Activated naive CD8-positive, alpha-beta T cell treated with anti-CD3 and anti-CD28 coated beads, Interleukin-2, amount 10 ng/mL, durations not matched to agents 7 days and 5 days (primary cell): ENCODE measurements at regions not wholly inside any gene's neighbourhood (a gene's known extent, or its start where the extent isn't known, plus 50 kb on each side); places are given as distances from the start of the nearest gene placed in this dataset.

Source experiments
- ATAC-seq: fragments of 150-1000 bp; cut with Tn5 transposase; one replicate; pipeline ENCODE4 v1.10.0; 2021; ENCODE audit warnings: low read depth, moderate library complexity
- POLR2A ChIA-PET: fragments of 350-600 bp; sonication (Branson Sonifier 250); formaldehyde crosslinking; loops from one replicate; lab custom pipeline; 2021; ENCODE audit warnings: antibody characterized with exemption; lab: Charles Lee
- DNase-seq: peaks from one replicate; pipeline ENCODE4 v3.0.0; 2021
- H3K27ac Mint-ChIP-seq: one replicate; pipeline ENCODE4 v1.8.0; 2022; ENCODE audit warnings: mild to moderate bottlenecking, mixed read lengths
- H3K27me3 Mint-ChIP-seq: one replicate; pipeline ENCODE4 v1.8.0; 2022; ENCODE audit warnings: mild to moderate bottlenecking, moderate library complexity, mixed read lengths
- H3K36me3 Mint-ChIP-seq: one replicate; pipeline ENCODE4 v1.8.0; 2021; ENCODE audit warnings: mild to moderate bottlenecking, mixed read lengths
- H3K4me1 Mint-ChIP-seq: one replicate; pipeline ENCODE4 v1.8.0; 2021; ENCODE audit warnings: mixed read lengths
- H3K4me3 Mint-ChIP-seq: one replicate; pipeline ENCODE4 v1.8.0; 2022; ENCODE audit warnings: mild to moderate bottlenecking, moderate library complexity, mixed read lengths
- H3K9me3 Mint-ChIP-seq: one replicate; pipeline ENCODE4 v1.8.0; 2021; ENCODE audit warnings: mixed read lengths

DNA sequence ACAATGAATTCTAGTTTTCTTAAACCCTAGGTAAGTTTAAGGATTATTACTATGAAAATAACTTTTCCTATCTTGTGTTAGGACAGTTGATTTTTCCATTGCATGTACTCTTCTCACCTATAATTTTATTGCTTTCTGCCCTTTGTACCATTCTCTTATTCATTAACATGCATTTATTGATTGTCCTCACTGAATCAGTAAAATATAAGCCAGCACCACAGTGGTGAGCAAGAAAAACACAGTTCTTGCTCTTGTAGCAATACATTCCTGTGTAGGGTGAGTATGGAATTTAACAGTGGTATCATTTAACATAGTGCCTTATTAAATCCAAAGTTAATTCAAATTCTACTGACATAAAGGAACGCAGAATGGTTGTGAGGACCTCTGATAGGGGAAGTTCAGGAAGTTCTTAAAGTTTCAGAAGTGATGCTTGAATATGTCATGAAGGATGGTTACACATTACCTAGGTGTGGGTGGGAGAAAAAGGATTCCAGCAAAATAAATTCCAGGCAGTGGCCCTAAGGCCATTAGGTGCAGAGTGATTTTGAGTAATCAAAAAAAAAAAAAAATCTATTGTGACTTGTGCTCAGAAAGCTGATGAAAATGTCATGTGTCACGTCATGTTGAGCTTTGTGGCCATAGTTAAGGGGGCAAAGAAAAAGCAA lies 104.7 kb upstream of the DSEL start:
- no peaks in the 10 kb centered on the region for H3K4me1 Mint-ChIP-seq
- no peak for ATAC-seq
- POLR2A ChIA-PET = no interaction called here

DNA sequence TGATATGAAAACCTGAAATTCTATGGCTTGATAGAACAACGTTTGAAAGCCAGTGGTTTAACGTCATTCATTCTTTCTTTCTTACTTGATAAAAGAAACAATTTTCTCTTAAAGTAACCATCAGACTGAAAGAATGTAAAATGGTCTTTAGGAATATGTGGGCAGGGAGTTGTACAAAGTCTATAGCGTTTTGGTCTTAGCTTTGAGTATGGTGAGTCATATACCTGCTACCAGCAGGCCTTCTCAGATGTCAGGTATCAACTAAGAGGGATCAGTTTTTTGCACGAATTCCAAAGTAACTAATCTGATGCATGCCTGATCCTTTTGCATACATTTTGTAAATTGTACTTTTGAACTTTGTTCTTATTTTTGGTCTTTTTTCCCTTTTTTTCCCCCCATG lies 101.5 kb upstream of the DSEL start:
- no peaks in the 10 kb centered on the region for H3K4me1 Mint-ChIP-seq
- no peak overlapping the region for H3K27ac Mint-ChIP-seq
- no peak for DNase-seq
- no peak for ATAC-seq
- POLR2A ChIA-PET = no interaction called here
- H3K4me3 Mint-ChIP-seq = no peak overlapping the region
- H3K9me3 Mint-ChIP-seq = no peaks in the 10 kb centered on the region
- no peaks in the 10 kb centered on the region for H3K27me3 Mint-ChIP-seq
- H3K36me3 Mint-ChIP-seq = no peaks in the 10 kb centered on the region

More for the DNA sequence above, 104.7 kb upstream of the DSEL start:
- H3K9me3 Mint-ChIP-seq = no peaks in the 10 kb centered on the region
- peaks cover 2% of the 10 kb centered on the region for H3K27me3 Mint-ChIP-seq
- no peak overlapping the region for H3K27ac Mint-ChIP-seq
- no peak for DNase-seq
- no peak overlapping the region for H3K4me3 Mint-ChIP-seq
- H3K36me3 Mint-ChIP-seq = no peaks in the 10 kb centered on the region

DNA sequence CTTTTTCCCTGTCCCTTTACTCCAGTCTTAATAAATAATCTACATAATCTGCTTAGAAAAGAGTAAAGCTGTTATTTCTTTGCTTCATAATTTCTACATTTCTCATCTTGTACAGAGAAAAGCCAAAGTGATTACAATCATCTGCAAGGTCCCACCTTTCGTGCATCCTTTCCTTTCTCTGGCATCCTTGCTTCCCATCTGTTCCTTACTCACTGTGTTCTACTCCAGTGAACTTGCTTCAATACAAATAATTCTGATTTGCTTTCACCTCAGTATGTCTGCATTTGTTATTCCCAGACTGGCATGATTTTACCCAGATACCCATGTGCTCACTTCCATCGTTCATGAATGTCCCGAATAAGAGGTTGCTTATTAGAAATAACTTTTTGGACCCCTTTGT lies 99.4 kb upstream of the DSEL start:
- Mint-ChIP-seq H3K36me3 (no peaks in the 10 kb centered on the region), H3K4me3 (no peak overlapping the region), H3K27me3 (no peaks in the 10 kb centered on the region)

DNA sequence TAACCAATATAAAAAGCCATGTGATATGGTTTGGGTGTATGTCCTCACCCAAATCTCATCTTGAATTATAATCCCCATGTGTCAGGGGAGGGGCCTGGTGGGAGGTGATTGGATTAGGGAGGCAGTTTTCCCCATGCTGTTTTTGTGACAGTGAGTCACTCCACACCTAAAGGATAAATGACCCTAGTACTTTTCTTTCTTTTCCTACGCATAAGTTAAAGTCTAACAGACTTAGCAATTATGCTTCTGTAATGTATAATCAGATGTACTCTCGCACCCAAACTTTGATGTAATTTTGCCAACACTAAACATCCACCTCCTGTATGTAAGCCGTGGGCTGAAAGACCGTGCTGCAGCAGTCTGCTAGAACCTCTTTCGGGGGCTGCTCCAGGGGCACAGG lies 97.2 kb upstream of the DSEL start:
- Mint-ChIP-seq H3K4me3 (no peak overlapping the region), H3K36me3 (no peaks in the 10 kb centered on the region), H3K27me3 (no peaks in the 10 kb centered on the region), H3K4me1 (no peaks in the 10 kb centered on the region), H3K27ac (no peak overlapping the region), H3K9me3 (no peaks in the 10 kb centered on the region)
- no peak for DNase-seq
- ATAC-seq = no peak
- POLR2A ChIA-PET = no interaction called here

More for the DNA sequence above, 99.4 kb upstream of the DSEL start:
- POLR2A ChIA-PET = no interaction called here
- Mint-ChIP-seq H3K4me1 (no peaks in the 10 kb centered on the region), H3K27ac (no peak overlapping the region), H3K9me3 (no peaks in the 10 kb centered on the region)
- ATAC-seq (no peak), DNase-seq (no peak)

DNA sequence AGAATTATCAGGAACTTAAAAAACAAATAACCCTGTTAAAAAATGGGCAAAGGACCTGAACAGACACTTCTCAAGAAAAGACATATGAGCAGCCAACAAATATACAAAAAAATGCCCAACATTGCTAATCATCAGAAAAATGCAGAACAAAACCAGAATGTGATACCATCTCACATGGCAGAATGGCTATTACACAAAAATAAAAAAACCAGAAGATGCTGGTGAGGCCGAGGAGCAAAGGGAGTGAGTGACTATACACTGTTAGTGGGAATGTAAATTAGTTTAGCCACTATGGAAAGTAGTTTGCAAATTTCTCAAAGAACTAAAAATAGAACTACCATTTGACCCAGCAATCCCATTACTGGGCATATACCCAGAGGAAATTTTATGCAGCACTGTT lies 95.8 kb upstream of the DSEL start:
- Mint-ChIP-seq H3K4me1 (no peaks in the 10 kb centered on the region), H3K9me3 (no peaks in the 10 kb centered on the region), H3K36me3 (no peaks in the 10 kb centered on the region), H3K27ac (no peak overlapping the region), H3K4me3 (no peak overlapping the region), H3K27me3 (no peaks in the 10 kb centered on the region)
- ATAC-seq = no peak
- POLR2A ChIA-PET = no interaction called here
- DNase-seq = no peak

DNA sequence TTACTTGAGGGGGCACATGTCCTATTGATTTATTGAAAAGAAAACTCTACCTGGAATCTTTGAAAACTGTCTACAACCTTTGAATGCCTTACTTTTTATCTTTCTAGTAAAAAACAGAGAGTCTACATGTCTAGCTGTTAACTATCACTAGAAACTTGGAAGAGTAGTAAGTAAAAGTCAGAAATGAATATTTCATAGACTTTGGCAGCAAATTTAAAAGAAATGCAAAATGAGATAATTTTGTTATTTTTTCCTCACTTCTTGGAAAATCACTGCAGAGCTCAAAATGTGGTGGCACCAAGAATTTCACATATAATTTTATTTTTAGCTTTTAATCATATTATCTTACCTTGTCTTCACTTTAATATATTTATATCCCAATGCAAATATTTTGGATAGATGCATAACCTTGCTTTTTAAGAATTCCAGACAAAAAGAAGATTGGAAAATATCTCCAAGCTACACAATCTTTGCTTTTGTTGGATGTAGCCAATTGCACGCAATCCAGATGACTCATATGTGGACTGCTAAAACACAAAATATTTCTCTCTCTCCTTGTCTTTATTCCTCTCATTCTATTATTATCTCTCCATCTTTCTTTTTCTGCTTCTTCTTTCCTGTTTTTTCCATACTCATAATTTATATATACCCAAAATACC lies 92.2 kb upstream of the DSEL start:
- Mint-ChIP-seq H3K27ac (no peak overlapping the region), H3K36me3 (no peaks in the 10 kb centered on the region), H3K4me1 (no peaks in the 10 kb centered on the region), H3K9me3 (no peaks in the 10 kb centered on the region), H3K27me3 (no peaks in the 10 kb centered on the region), H3K4me3 (no peak overlapping the region)
- DNase-seq (no peak), ATAC-seq (no peak)
- POLR2A ChIA-PET = no interaction called here

DNA sequence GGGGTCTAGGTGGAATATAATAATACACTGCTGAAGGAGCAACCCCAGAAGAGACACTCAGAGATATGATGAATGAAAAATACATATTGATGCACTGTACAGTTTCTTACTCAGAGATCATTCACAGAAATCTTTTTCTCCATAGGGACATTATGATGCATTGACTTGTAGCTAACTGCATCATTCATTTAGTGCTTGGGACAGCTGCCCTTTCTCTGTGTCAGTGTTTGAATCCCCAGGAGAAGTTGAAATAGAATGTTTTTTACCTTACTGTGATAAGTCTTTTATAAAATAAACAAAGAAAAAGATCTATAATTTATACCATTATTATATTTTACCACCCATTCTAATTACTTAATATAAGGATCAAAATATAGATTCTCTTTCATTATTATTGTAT lies 91.7 kb upstream of the DSEL start:
- DNase-seq = no peak
- H3K27me3 Mint-ChIP-seq = no peaks in the 10 kb centered on the region
- H3K9me3 Mint-ChIP-seq = no peaks in the 10 kb centered on the region
- no peak for ATAC-seq
- no peak overlapping the region for H3K27ac Mint-ChIP-seq
- H3K4me1 Mint-ChIP-seq = no peaks in the 10 kb centered on the region
- no peaks in the 10 kb centered on the region for H3K36me3 Mint-ChIP-seq
- no peak overlapping the region for H3K4me3 Mint-ChIP-seq
- POLR2A ChIA-PET = no interaction called here

DNA sequence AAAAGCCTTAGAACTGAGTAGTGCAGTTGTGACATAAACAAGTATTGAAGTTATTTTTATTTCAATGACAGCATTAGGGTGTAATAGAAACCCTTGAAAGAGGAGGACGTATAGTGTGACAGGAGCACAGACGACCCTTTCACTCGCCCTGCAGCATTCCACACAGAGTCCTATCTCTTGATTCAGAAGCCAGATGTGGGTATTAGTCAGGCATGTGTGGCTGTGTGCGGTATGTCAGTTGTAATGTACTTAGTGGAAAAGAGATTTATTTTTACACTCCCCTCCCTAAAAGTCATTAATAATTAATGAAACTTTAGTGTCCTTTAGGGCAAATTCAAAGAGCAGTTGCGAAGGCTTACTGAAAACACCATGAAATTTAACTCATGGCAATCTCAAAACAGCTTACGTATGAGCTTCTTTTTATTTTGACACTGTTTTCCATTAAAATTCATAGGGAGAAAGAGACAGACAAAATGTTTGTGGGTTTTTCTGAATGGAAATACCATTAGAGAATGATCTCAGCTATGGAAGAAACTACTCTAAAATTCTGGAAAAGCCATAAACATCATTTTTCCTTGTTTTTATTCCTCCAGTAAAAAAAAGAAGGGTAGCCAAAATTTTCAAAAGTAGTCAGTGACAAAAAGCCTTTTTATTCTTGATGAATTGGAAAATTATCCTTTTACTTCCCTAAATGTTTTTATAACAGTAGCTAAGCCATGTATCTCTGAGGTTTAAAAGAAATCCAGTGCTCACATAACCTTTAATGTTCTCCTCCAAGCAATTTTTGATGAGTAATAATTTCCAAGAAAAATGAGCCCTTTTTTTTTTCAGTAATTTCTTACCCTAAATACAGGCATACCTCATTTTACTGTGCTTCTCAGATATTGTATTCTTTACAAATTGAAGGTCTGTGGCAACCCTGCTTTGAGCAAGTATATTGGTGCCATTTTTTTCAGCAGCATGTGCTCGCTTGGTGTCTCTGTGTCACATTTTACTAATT lies 84.0 kb upstream of the DSEL start:
- Mint-ChIP-seq H3K9me3 (peaks cover 2% of the 10 kb centered on the region), H3K36me3 (no peaks in the 10 kb centered on the region), H3K4me3 (no peak overlapping the region), H3K27me3 (peaks cover 2% of the 10 kb centered on the region), H3K4me1 (no peaks in the 10 kb centered on the region), H3K27ac (no peak overlapping the region)
- ATAC-seq = no peak
- DNase-seq = no peak
- POLR2A ChIA-PET = no interaction called here

DNA sequence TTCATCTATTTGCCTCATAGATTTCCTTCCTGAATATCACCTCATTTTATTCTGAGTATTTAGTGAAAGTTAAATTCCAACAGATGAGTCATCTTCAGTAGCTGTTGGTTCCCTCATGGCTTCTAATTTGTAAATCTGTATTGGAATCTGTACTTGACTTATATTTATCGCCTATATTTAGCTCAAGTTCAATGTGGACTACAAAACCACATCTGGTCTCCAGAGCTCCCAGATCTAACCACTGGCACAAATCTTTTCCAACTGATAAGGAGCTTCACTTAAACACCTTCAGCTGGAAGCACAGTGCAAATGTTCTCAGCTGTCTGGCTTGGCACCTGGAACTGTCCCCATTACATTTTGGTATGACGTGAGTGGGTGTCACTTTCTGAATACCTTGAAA lies 82.8 kb upstream of the DSEL start:
- H3K4me3 Mint-ChIP-seq = no peak overlapping the region
- ATAC-seq (no peak), DNase-seq (no peak)
- H3K4me1 Mint-ChIP-seq = no peaks in the 10 kb centered on the region
- H3K9me3 Mint-ChIP-seq = peaks cover 2% of the 10 kb centered on the region
- POLR2A ChIA-PET = no interaction called here
- peaks cover 2% of the 10 kb centered on the region for H3K27me3 Mint-ChIP-seq
- H3K36me3 Mint-ChIP-seq = no peaks in the 10 kb centered on the region
- no peak overlapping the region for H3K27ac Mint-ChIP-seq

DNA sequence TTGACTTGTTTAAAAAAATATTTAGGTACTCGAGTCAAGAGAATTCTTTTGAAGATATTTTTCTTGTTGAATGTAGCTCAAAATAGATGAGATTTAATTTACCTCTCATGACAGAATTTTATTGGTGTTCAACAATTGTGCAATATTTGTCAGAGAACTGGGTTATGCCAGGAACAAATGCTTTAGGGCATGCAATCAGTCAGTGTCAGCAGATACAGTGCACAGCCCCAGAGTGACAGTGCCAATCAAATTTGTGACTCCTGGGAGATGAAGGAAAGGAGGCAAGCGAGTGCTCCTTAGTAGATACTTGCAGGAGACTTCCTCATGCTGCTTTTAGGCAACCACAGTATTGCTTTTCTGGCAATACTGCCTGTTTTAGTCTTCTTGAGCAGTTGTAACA lies 81.2 kb upstream of the DSEL start:
- peaks cover 2% of the 10 kb centered on the region for H3K27me3 Mint-ChIP-seq
- ATAC-seq (no peak), DNase-seq (no peak)
- no peak overlapping the region for H3K4me3 Mint-ChIP-seq
- H3K36me3 Mint-ChIP-seq = no peaks in the 10 kb centered on the region
- H3K9me3 Mint-ChIP-seq = no peaks in the 10 kb centered on the region
- POLR2A ChIA-PET = no interaction called here
- no peak overlapping the region for H3K27ac Mint-ChIP-seq
- no peaks in the 10 kb centered on the region for H3K4me1 Mint-ChIP-seq

DNA sequence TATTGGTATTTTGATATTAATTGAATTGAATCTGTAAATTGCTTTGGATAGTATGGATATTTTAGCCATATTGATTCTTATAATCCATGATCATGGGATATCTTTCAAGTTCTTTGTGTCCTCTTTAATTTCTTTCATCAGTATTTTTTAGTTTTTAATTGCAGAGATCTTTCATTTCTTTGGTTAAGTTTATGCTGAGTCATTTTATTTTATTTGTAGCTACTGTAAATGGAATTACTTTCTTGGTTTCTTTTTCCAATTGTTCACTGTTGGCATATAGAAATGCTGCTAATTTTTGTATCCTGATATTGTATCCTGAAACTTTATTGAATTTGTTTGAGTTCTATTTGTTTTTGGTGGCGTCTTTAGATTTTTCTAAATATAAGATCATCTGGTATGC lies 79.5 kb upstream of the DSEL start:
- POLR2A ChIA-PET = no interaction called here
- DNase-seq = no peak
- H3K27me3 Mint-ChIP-seq = peaks cover 2% of the 10 kb centered on the region
- no peaks in the 10 kb centered on the region for H3K4me1 Mint-ChIP-seq
- no peak for ATAC-seq
- H3K27ac Mint-ChIP-seq = no peak overlapping the region
- no peak overlapping the region for H3K4me3 Mint-ChIP-seq
- no peaks in the 10 kb centered on the region for H3K36me3 Mint-ChIP-seq
- no peaks in the 10 kb centered on the region for H3K9me3 Mint-ChIP-seq

DNA sequence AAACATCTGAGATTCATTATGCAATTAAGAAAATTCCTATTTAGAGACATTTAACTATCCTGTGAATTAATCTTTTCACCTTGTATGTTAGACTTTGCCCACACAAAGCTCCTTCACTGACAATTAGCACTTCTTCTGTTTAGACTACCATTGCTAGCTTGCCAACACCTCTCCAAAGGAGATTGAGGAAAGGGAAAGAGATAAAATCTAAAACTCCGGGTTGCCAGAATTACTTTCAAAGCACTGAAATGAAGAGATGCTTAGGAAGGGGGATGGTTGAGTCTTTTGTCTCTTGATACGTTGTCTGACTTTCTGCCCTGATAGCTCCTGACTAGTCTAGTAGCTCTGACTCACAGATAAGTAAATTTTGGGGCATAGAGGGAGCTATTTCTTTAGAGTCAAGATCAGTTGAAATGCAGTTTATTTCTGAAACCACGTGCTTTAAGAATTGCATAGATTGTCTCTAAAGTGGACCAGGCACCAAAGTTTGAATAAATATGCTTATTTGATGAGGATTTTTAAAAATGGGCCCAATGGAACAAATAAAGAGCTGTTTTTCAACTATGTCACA lies 74.1 kb upstream of the DSEL start:
- Mint-ChIP-seq H3K36me3 (no peaks in the 10 kb centered on the region), H3K4me1 (no peaks in the 10 kb centered on the region), H3K27me3 (no peaks in the 10 kb centered on the region), H3K27ac (no peak overlapping the region), H3K9me3 (no peaks in the 10 kb centered on the region), H3K4me3 (no peak overlapping the region)
- POLR2A ChIA-PET = no interaction called here
- DNase-seq (no peak), ATAC-seq (no peak)

DNA sequence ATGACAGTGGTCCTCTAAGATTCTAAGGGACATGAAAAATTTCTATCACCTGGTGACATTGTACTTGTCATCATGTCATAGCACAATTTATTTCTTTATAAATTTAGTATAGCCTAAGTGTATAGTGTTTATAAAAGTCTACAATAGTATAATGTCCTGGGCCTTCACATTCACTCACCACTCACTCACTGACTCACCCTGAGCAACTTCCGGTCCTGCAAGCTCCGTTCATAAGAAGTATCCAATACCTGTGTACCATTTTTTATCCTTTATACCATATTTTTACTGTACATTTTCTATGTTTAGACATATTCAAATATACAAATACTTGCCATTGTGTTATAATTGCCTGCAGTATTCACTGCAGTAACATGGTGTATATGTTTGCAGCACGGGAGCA lies 72.8 kb upstream of the DSEL start:
- Mint-ChIP-seq H3K4me3 (no peak overlapping the region), H3K9me3 (no peaks in the 10 kb centered on the region), H3K36me3 (no peaks in the 10 kb centered on the region), H3K27me3 (no peaks in the 10 kb centered on the region), H3K4me1 (no peaks in the 10 kb centered on the region), H3K27ac (no peak overlapping the region)
- ATAC-seq (no peak), DNase-seq (no peak)
- POLR2A ChIA-PET = no interaction called here
